Mucosa of rectum (tissue), 2 donors: ENCODE measurements at regions not wholly inside any gene's neighbourhood (a gene's known extent, or its start where the extent isn't known, plus 50 kb on each side); places are given as distances from the start of the nearest gene placed in this dataset.

Experiments
- H3K27ac ChIP-seq, 2 donors: one replicate each; pipeline ENCODE4 v1.7.0; 2013; ENCODE audit warnings: inconsistent platforms in 2 of 2, low read depth in 2 of 2, low read length in 2 of 2
- H3K27me3 ChIP-seq, 2 donors: one replicate each; pipeline ENCODE4 v1.7.0; 2013; ENCODE audit warnings: low read length in 2 of 2; ENCODE audit not compliant: control insufficient read depth in 2 of 2, insufficient read depth in 2 of 2
- H3K36me3 ChIP-seq, 2 donors: one replicate each; pipeline ENCODE4 v1.7.0; 2013; ENCODE audit warnings: low read length in 2 of 2; ENCODE audit not compliant: control insufficient read depth in 2 of 2, insufficient read depth in 2 of 2
- H3K4me1 ChIP-seq, 2 donors: one replicate each; pipeline ENCODE4 v1.7.0; 2013; ENCODE audit warnings: low read length in 2 of 2, mild to moderate bottlenecking in 1 of 2; ENCODE audit not compliant: control insufficient read depth in 2 of 2, insufficient read depth in 2 of 2
- H3K4me3 ChIP-seq, 2 donors: one replicate each; pipeline ENCODE4 v1.7.0; 2013; ENCODE audit warnings: low read length in 2 of 2
- H3K9ac ChIP-seq, 2 donors: one replicate each; pipeline ENCODE4 v1.7.0; 2013; ENCODE audit warnings: low read length in 2 of 2, low read depth in 1 of 2, mild to moderate bottlenecking in 1 of 2
- H3K9me3 ChIP-seq, 2 donors: one replicate each; pipeline ENCODE4 v1.7.0; 2013; ENCODE audit warnings: low read length in 2 of 2; ENCODE audit not compliant: control insufficient read depth in 2 of 2
- donor health status: healthy.
- donor health status: Normal muscosa, but diverticular disease.

DNA sequence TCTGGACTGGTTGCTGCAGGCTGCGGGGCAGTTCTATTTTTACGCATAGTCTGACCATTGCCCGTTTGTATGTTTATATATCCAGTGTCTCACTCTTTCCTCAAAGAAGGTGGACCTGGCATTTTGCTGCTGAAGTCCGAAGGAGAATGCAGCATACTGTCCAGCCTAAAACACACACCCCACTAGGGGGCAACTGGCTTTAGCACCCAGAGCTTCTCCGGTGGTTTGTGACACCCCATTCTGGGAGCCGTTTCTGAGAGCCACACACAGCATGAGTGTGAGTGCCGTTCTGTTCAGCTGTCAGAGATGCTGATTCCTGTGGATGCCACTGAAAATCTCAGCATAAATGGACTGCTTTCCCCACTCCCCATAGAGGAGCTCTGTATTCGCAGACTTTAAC, 290.5 kb upstream of the TAS2R1 start:
- Histone ChIP-seq H3K9ac (no peak overlapping the region), H3K9me3 (peaks cover 5 to 7% of the 10 kb centered on the region in 2 donors), H3K27me3 (no peaks in the 10 kb centered on the region), H3K4me3 (no peak overlapping the region), H3K36me3 (no peaks in the 10 kb centered on the region), H3K27ac (no peak overlapping the region), H3K4me1 (no peaks in the 10 kb centered on the region)

DNA sequence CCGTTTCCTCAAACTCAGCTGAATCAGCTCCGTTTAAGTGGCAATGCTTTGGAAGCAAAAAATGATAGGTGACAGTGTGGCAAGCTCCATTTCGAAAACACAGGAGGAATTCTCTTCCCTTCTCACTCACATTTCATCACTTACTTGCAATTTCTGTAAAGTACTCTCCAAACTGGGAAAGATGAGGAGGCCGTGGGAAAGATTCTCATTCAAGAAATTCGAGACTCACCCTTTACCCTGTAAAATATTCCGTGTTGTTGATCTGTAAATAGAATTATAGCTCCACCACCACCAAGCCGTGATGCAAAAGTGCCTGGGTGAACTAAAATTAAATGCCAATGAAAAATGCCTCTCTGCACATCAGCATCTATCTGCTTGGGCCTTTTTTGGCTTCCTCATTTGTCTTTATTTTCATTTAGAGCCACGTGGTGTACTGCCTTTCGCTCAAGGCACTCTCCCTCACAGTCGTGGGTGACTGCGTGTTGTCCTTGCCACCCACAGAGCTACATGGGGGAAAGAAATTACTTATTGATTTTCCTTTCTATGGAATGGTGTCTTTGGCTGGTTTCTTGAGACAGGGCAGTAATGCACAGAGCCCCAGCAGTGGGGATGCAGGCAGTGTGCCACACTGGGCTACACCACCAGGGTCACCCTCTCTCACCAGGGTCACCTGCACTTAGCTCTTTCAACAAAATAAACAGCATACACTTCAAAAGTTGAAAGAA, 289.3 kb upstream of the TAS2R1 start:
- Histone ChIP-seq H3K9ac (no peak overlapping the region), H3K4me3 (no peak overlapping the region), H3K9me3 (peaks cover 5 to 7% of the 10 kb centered on the region in 2 donors), H3K27ac (no peak overlapping the region), H3K27me3 (no peaks in the 10 kb centered on the region), H3K4me1 (no peaks in the 10 kb centered on the region), H3K36me3 (no peaks in the 10 kb centered on the region)

DNA sequence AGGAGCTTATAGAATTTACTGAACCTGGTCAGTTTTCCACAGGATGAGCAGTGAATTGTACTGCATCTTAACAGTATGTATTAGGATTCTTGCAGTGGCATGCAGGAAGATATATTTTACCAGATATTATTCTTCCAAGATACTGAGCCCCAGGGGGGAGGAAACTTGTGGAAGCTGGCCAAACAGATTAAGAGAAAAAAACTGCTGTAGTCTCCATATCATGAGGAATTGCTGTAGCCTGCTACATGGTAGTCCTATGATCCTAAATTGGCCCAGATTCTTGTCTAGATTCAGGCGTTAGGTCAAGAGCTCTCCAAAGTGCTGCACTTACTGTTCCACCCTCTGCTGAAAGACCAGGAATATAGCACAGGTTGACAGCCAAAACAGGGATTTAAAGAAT, 275.5 kb upstream of the TAS2R1 start:
- Histone ChIP-seq H3K27ac (no peak overlapping the region), H3K9ac (no peak overlapping the region), H3K4me3 (no peak overlapping the region), H3K27me3 (peaks cover 0 to 1% of the 10 kb centered on the region in 2 donors), H3K36me3 (no peaks in the 10 kb centered on the region), H3K4me1 (no peaks in the 10 kb centered on the region), H3K9me3 (no peaks in the 10 kb centered on the region)

DNA sequence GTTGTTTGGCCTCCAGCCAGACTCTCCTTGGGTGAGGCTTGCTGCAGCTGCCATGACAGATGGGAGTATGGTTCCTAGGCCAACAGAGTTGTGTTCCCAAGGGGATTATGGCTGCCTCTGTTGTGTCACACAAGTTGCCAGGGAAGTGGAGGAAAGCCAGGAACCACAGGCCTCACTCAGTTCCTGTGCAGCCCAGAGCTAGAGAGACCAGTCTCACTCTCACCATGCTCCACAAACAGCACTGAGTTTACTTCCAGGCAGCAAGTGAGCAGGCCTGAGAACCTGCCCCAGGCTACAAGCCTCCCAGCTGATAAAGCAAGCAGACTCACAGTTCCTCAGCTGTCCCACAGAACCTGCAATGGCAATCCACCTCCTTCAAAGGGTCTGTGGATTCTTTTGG, 273.6 kb upstream of the TAS2R1 start:
- Histone ChIP-seq H3K4me3 (no peak overlapping the region), H3K9ac (no peak overlapping the region), H3K4me1 (no peaks in the 10 kb centered on the region)

DNA sequence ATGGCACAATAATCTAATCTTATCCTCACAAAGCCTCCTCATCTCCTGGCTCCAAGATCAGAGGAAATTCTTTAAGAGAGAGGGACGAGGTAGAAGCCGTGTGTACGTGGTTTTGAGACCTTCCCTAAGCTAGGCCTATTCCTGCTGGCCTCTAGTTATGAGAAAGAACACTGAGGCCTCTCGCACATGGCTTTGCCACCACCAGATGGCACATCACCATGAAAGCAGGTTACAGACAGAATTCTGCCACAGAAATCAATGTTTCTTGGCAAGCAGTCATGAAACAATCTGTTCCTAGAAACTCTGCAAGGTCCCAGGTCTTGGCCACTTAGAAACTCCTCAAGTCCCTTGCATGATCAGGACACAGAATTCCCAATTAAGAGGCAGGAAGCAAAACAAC, 268.2 kb upstream of the TAS2R1 start:
- no peaks in the 10 kb centered on the region for H3K4me1 ChIP-seq
- H3K9ac ChIP-seq: no peak overlapping the region
- H3K9me3 ChIP-seq: no peaks in the 10 kb centered on the region
- no peak overlapping the region for H3K4me3 ChIP-seq
- H3K36me3 ChIP-seq: no peaks in the 10 kb centered on the region
- no peak overlapping the region for H3K27ac ChIP-seq
- no peaks in the 10 kb centered on the region for H3K27me3 ChIP-seq

More for the DNA sequence above, 273.6 kb upstream of the TAS2R1 start:
- Histone ChIP-seq H3K27me3 (peaks cover 0 to 1% of the 10 kb centered on the region in 2 donors), H3K9me3 (no peaks in the 10 kb centered on the region), H3K36me3 (no peaks in the 10 kb centered on the region), H3K27ac (no peak overlapping the region)

DNA sequence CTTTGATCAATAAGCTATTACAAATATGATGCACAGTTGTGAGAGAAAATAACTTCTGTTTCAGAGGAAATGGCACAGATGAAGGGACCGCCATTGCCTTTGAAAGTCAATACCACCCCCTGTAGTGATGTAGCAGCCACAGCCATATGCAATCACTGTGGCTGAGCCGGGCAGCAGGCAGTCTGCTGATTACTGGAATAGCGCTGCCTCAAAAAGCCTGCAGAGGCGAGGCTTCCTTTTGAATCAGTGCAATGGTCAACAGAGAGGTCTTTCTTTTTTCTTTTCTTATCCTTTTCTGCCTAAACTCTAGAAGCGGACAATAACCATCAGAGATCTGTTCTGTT, 265.1 kb upstream of the TAS2R1 start:
- Histone ChIP-seq H3K4me3 (no peak overlapping the region), H3K9ac (no peak overlapping the region), H3K4me1 (no peaks in the 10 kb centered on the region), H3K27ac (no peak overlapping the region), H3K36me3 (no peaks in the 10 kb centered on the region), H3K9me3 (no peaks in the 10 kb centered on the region), H3K27me3 (no peaks in the 10 kb centered on the region)

DNA sequence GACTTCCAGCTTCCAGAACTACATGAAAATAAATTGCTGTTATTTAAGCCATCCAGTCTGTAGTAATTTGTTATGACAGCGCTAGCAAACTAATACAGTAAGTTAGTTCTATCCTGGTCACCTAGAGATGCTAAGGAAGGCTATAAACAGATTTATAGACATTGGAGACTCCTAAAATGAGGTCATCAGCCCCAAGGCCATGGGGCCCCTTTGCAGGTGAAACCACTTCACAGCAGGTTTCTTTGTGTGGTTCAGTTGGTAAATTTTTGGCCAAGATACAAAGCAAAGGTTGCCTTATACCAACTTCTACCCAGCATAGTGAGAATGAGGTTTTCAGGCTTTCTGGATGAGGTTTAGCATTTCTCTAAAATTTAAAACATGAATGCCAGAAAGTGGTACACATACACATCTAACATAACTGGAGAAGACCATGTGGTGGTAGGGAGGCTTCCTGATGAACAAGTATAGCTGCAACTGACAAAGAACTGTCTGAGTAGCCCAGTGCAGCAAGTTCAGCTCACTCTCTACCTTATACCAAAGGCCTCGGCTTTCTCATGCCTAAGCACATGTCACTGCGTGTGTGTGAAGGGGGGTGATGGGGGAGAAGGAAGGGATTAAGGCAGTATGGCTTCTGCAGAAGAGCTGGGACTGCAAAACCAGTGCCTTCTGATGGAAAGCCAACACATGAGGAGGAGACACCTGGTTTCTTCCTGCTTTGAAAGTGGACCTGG, 264.6 kb upstream of the TAS2R1 start:
- Histone ChIP-seq H3K4me1 (no peaks in the 10 kb centered on the region), H3K9ac (no peak overlapping the region), H3K27ac (no peak overlapping the region), H3K4me3 (no peak overlapping the region), H3K9me3 (no peaks in the 10 kb centered on the region), H3K36me3 (no peaks in the 10 kb centered on the region), H3K27me3 (no peaks in the 10 kb centered on the region)

DNA sequence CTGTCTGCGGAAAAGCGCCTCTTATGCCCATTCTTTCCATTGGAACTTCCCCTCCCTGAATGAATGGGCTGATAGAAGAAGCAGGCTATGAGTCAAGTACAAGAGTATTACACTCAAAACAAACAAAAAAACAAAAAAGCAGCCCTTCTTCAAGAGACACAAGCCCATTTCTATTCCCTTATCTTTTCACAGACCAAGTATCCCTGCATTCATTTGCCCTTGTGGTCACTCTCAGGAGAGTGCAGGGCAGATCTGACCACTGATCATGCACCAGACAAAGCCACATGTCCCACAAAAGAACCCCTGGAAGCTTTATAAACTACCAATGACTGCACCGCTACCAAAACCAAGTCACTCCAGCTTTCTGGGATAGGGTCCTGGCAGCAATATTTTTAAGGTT, 262.5 kb upstream of the TAS2R1 start:
- Histone ChIP-seq H3K9ac (no peak overlapping the region), H3K4me3 (no peak overlapping the region), H3K27ac (no peak overlapping the region), H3K4me1 (no peaks in the 10 kb centered on the region), H3K9me3 (no peaks in the 10 kb centered on the region), H3K36me3 (no peaks in the 10 kb centered on the region), H3K27me3 (no peaks in the 10 kb centered on the region)

DNA sequence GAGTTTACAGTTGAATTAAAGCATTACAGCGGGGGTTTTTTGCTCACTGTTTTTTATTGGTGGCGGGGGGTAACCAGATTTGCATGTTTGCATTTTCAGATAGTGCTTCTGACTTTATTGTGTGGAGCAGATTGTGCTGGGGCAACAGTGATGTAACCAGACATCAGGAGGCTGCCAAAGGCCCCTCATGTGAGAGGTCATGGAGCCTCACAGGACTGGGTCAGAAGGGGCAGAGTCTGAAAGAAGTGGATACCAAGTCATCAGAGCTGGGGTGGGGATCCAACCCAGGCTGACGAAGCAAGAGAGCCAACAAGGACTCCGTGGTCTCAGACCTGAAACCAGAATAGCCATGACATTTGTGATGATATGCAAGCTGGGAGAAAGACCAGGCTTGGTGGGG, 259.4 kb upstream of the TAS2R1 start:
- Histone ChIP-seq H3K36me3 (no peaks in the 10 kb centered on the region), H3K27ac (no peak overlapping the region), H3K27me3 (no peaks in the 10 kb centered on the region), H3K4me1 (no peaks in the 10 kb centered on the region), H3K9me3 (no peaks in the 10 kb centered on the region), H3K9ac (no peak overlapping the region), H3K4me3 (no peak overlapping the region)

DNA sequence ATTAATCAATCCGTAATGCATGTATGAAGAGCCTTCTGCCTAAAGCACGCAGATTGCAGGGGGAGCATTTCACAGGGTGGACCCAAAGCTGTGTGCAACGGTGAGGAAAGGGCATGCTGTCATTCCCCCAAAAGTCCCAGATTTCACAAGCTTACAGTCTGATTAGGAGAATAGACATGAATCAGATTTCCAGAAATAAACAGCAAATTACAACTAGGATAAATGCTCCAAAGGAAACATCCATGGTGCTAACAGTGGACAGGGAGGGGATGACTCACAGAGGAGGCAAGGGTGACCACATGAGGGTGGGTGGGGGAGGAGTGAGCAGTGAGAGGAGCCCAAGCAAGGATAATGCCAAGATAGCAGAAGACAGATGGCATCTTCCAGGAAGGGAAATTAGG, 258.4 kb upstream of the TAS2R1 start:
- Histone ChIP-seq H3K27me3 (no peaks in the 10 kb centered on the region), H3K4me3 (no peak overlapping the region)

More for the DNA sequence above, 258.4 kb upstream of the TAS2R1 start:
- no peaks in the 10 kb centered on the region for H3K36me3 ChIP-seq
- no peaks in the 10 kb centered on the region for H3K4me1 ChIP-seq
- H3K9ac ChIP-seq: no peak overlapping the region
- H3K27ac ChIP-seq: no peak overlapping the region
- H3K9me3 ChIP-seq: no peaks in the 10 kb centered on the region
